Prostate gland (tissue), 2 donors: ENCODE measurements at regions not wholly inside any gene's neighbourhood (a gene's known extent, or its start where the extent isn't known, plus 50 kb on each side); places are given as distances from the start of the nearest gene placed in this dataset.

Source experiments
- POLR2A ChIP-seq: fragments of 450-650 bp; IDR thresholded peaks from one replicate; pipeline ENCODE4 v1.6.1; 2016; ENCODE audit warnings: antibody characterized with exemption, mild to moderate bottlenecking
- TF ChIP-seq, protein P1 (sequence below), 4 experiments: fragments of 200-600 bp in 2 of 4; fragments of 450-650 bp in 2 of 4; sonication (generic) in 2 of 4; IDR thresholded peaks; 1 replicate in 3 of 4; 2 replicates in 1 of 4; pipeline ENCODE4 v1.5.1; 2016 to 2019; ENCODE audit warnings: antibody characterized with exemption in 4 of 4, mild to moderate bottlenecking in 2 of 4, moderate library complexity in 2 of 4

DNA sequence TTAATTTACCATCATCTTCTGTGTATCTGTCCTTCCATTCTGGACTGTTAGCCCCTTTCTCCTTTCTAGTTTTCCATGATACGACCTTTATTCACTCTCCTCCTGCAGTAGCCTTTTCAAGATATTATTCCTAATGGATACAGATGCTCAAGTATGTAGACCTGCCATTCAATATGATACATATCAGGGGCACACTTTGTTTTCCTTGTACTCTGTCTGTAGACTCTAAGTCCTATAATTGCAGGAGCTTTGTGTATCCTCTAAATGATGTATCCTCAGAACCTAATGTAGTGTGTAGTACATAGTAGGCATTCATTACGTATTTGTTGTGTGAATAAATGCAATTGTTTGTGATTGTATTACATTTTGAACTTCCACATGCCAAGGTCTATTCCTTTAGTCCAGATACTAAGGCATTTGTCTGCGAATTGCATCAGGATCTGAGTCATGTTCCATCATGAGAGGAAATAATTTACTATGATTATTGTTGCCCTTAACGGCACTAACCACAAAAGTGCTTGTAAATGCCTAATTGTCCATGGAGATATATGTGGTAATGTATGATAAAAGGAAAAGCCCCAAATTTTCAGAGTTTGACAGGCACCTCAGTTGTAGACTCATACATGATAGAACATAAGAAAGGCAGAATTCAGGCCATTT, 57.1 kb upstream of the IZUMO3 start:
- TF ChIP-seq, protein P1, sequence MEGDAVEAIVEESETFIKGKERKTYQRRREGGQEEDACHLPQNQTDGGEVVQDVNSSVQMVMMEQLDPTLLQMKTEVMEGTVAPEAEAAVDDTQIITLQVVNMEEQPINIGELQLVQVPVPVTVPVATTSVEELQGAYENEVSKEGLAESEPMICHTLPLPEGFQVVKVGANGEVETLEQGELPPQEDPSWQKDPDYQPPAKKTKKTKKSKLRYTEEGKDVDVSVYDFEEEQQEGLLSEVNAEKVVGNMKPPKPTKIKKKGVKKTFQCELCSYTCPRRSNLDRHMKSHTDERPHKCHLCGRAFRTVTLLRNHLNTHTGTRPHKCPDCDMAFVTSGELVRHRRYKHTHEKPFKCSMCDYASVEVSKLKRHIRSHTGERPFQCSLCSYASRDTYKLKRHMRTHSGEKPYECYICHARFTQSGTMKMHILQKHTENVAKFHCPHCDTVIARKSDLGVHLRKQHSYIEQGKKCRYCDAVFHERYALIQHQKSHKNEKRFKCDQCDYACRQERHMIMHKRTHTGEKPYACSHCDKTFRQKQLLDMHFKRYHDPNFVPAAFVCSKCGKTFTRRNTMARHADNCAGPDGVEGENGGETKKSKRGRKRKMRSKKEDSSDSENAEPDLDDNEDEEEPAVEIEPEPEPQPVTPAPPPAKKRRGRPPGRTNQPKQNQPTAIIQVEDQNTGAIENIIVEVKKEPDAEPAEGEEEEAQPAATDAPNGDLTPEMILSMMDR (IDR thresholded peaks at IDR 0.05) = no peak
- TF ChIP-seq POLR2A = no peak
